Left kidney (tissue), 1 donor: ENCODE measurements at regions not wholly inside any gene's neighbourhood (a gene's known extent, or its start where the extent isn't known, plus 50 kb on each side); places are given as distances from the start of the nearest gene placed in this dataset.

Experiments
- DNase-seq: peaks from one replicate; pipeline ENCODE4 v3.0.0-alpha.2; 2013

GRCh38 chr6:44500074-44500473 lies 112.6 kb downstream of the CDC5L start:
- no peak for DNase-seq

GRCh38 chr6:44503471-44503870 lies 116.0 kb downstream of the CDC5L start:
- no peak for DNase-seq

- DNase-seq, result peak; percentile 53
These were observed 116.8 kb downstream of the CDC5L start for GRCh38 chr6:44504301-44504791.

- DNase-seq, result no peak
These were observed 118.2 kb downstream of the CDC5L start for GRCh38 chr6:44505751-44506150.

- DNase-seq, result no peak
These were observed 119.5 kb downstream of the CDC5L start for GRCh38 chr6:44507014-44507413.

GRCh38 chr6:44508646-44509045 lies 121.1 kb downstream of the CDC5L start:
- no peak for DNase-seq

GRCh38 chr6:44511126-44511525 lies 123.6 kb downstream of the CDC5L start:
- DNase-seq, result no peak

GRCh38 chr6:44512868-44513741 lies 125.6 kb downstream of the CDC5L start:
- DNase-seq, result no peak

- DNase-seq, result no peak
These were observed 126.6 kb downstream of the CDC5L start for GRCh38 chr6:44514085-44514484.

- no peak for DNase-seq
These were observed 127.2 kb downstream of the CDC5L start for GRCh38 chr6:44514576-44515193.

- no peak for DNase-seq
These were observed 135.4 kb downstream of the CDC5L start for GRCh38 chr6:44522871-44523270.

GRCh38 chr6:44524476-44525227 lies 137.1 kb downstream of the CDC5L start:
- no peak for DNase-seq

- DNase-seq, result no peak
These were observed 138.3 kb downstream of the CDC5L start for GRCh38 chr6:44525761-44526351.

GRCh38 chr6:44527181-44527580 lies 139.7 kb downstream of the CDC5L start:
- no peak for DNase-seq

- DNase-seq, result no peak
These were observed 140.3 kb downstream of the CDC5L start for GRCh38 chr6:44527583-44528369.

- no peak for DNase-seq
These were observed 140.8 kb downstream of the CDC5L start for GRCh38 chr6:44528370-44528644.

- no peak for DNase-seq
These were observed 141.2 kb downstream of the CDC5L start for GRCh38 chr6:44528716-44529115.

GRCh38 chr6:44529146-44529905 lies 141.8 kb downstream of the CDC5L start:
- DNase-seq, result no peak

GRCh38 chr6:44530209-44530909 lies 142.9 kb downstream of the CDC5L start:
- no peak for DNase-seq

- DNase-seq, result no peak
These were observed 143.4 kb downstream of the CDC5L start for GRCh38 chr6:44530910-44531234.
